IMR-90 (cell line): ENCODE measurements at regions not wholly inside any gene's neighbourhood (a gene's known extent, or its start where the extent isn't known, plus 50 kb on each side); places are given as distances from the start of the nearest gene placed in this dataset.

Experiments
- ATAC-seq: fragments of 200-7000 bp; cut with Tn5 transposase; 2 replicates; pipeline ENCODE4 v1.9.1; 2020; ENCODE audit warnings: low read depth, mild to moderate bottlenecking, moderate library complexity
- BruUV-seq: library from RNA; stranded (reverse); fragments of 400-500 nt; replicated peaks from 2 replicates; lab custom pipeline; 2021; lab: Mats Ljungman, UMichigan
- CTCF ChIA-PET: fragments of 300-600 bp; formaldehyde crosslinking; extraction: SDS; loops from one replicate; lab custom pipeline; 2021; ENCODE audit warnings: antibody characterized with exemption; lab: Yijun Ruan, JAX
- POLR2A ChIA-PET: fragments of 300-600 bp; sonication (Branson Sonifier 250); formaldehyde crosslinking; loops from one replicate; lab custom pipeline; 2022; ENCODE audit warnings: antibody characterized with exemption; ENCODE audit not compliant: unreplicated experiment; lab: Charles Lee
- DNase-seq: peaks from one replicate; pipeline ENCODE4 v3.0.0; 2013
- H2AFZ ChIP-seq: replicated peaks from 2 replicates; pipeline ENCODE3; 2013; ENCODE audit warnings: low read length, mild to moderate bottlenecking; ENCODE audit not compliant: poor library complexity
- H2AK5ac ChIP-seq: 2 replicates; pipeline ENCODE4 v1.6.1; 2013; ENCODE audit warnings: low read depth, low read length, inconsistent platforms
- H2AK9ac ChIP-seq: replicated peaks from 2 replicates; pipeline ENCODE3; 2013; ENCODE audit warnings: mild to moderate bottlenecking, low read depth, low read length, moderate library complexity; ENCODE audit not compliant: poor library complexity
- H2BK120ac ChIP-seq: 2 replicates; pipeline ENCODE4 v1.6.1; 2013; ENCODE audit warnings: low read depth, low read length, inconsistent platforms
- H2BK15ac ChIP-seq: 3 replicates; pipeline ENCODE4 v1.6.1; 2013; ENCODE audit warnings: low read depth, low read length, inconsistent platforms
- H2BK20ac ChIP-seq: 2 replicates; pipeline ENCODE4 v1.6.1; 2013; ENCODE audit warnings: low read depth, mild to moderate bottlenecking, inconsistent platforms, low read length, moderate library complexity
- H2BK5ac ChIP-seq: 2 replicates; pipeline ENCODE4 v1.6.1; 2013; ENCODE audit warnings: mild to moderate bottlenecking, low read depth, low read length, inconsistent platforms; ENCODE audit not compliant: poor library complexity, severe bottlenecking
- H3K14ac ChIP-seq: replicated peaks from 2 replicates; pipeline ENCODE4 v1.6.1; 2013; ENCODE audit warnings: low read depth, low read length, inconsistent platforms
- H3K18ac ChIP-seq: 2 replicates; pipeline ENCODE4 v1.6.1; 2013; ENCODE audit warnings: low read depth, low read length, control low read depth
- H3K23ac ChIP-seq: 2 replicates; pipeline ENCODE4 v1.6.1; 2013; ENCODE audit warnings: low read depth, low read length, inconsistent platforms
- H3K27ac ChIP-seq: 2 replicates; pipeline ENCODE4 v1.5.1; 2013; ENCODE audit warnings: mild to moderate bottlenecking, control low read depth, low read length; ENCODE audit not compliant: insufficient read depth
- H3K27me3 ChIP-seq: 2 replicates; pipeline ENCODE4 v1.6.1; 2013; ENCODE audit warnings: low read length; ENCODE audit not compliant: control insufficient read depth, insufficient read depth
- H3K36me3 ChIP-seq: 2 replicates; pipeline ENCODE4 v1.6.1; 2013; ENCODE audit warnings: low read length, mixed read lengths; ENCODE audit not compliant: control insufficient read depth, insufficient read depth
- H3K4ac ChIP-seq: 2 replicates; pipeline ENCODE4 v1.6.1; 2013; ENCODE audit warnings: low read depth, low read length, inconsistent platforms
- H3K4me1 ChIP-seq: 2 replicates; pipeline ENCODE4 v1.6.1; 2013; ENCODE audit warnings: low read length, mixed read lengths; ENCODE audit not compliant: control insufficient read depth, insufficient read depth
- H3K4me2 ChIP-seq: 2 replicates; pipeline ENCODE4 v1.6.1; 2013; ENCODE audit warnings: low read depth, mild to moderate bottlenecking, control low read depth, low read length, moderate library complexity
- H3K4me3 ChIP-seq: 2 replicates; pipeline ENCODE4 v1.5.1; 2013; ENCODE audit warnings: low read depth, mild to moderate bottlenecking, control low read depth, low read length, moderate library complexity; ENCODE audit not compliant: insufficient read depth
- H3K56ac ChIP-seq: 2 replicates; pipeline ENCODE4 v1.6.1; 2013; ENCODE audit warnings: low read length, inconsistent platforms; ENCODE audit not compliant: insufficient read depth; ENCODE audit errors: extremely low read depth
- H3K79me1 ChIP-seq, 2 experiments: 2 replicates each; pipeline ENCODE4 v1.6.1; 2013; ENCODE audit warnings: low read length in 2 of 2, inconsistent platforms in 1 of 2, low read depth in 1 of 2
- H3K9ac ChIP-seq: 2 replicates; pipeline ENCODE4 v1.6.1; 2013; ENCODE audit warnings: low read depth, low read length, control low read depth
- H3K9me1 ChIP-seq: 2 replicates; pipeline ENCODE4 v1.6.1; 2013; ENCODE audit warnings: low read length, inconsistent platforms; ENCODE audit not compliant: insufficient read depth
- H3K9me3 ChIP-seq: 2 replicates; pipeline ENCODE4 v1.6.1; 2013; ENCODE audit warnings: low read length; ENCODE audit not compliant: control insufficient read depth, insufficient read depth
- H4K20me1 ChIP-seq: 2 replicates; pipeline ENCODE4 v1.6.1; 2013; ENCODE audit warnings: low read length, inconsistent platforms; ENCODE audit not compliant: insufficient read depth
- H4K5ac ChIP-seq: 2 replicates; pipeline ENCODE4 v1.6.1; 2013; ENCODE audit warnings: mild to moderate bottlenecking, low read depth, low read length, control low read depth
- H4K8ac ChIP-seq, 2 experiments: 2 replicates each; pipeline ENCODE4 v1.6.1; 2013; ENCODE audit warnings: low read depth in 2 of 2, low read length in 2 of 2, control low read depth in 1 of 2, inconsistent platforms in 1 of 2
- H4K91ac ChIP-seq: 2 replicates; pipeline ENCODE4 v1.6.1; 2013; ENCODE audit warnings: low read depth, low read length, inconsistent platforms; ENCODE audit not compliant: insufficient read depth
- CEBPB ChIP-seq: IDR thresholded peaks from 2 replicates; pipeline ENCODE4 v1.6.1; 2012; ENCODE audit warnings: low read depth, low read length, improper control_type of control experiment
- FOS ChIP-seq: fragments of 150-350 bp; IDR thresholded peaks from 2 replicates; pipeline ENCODE4 v1.6.1; 2016; ENCODE audit warnings: low read depth, low read length
- MAZ ChIP-seq: IDR thresholded peaks from 2 replicates; pipeline ENCODE4 v1.6.1; 2012; ENCODE audit warnings: low read depth, mild to moderate bottlenecking, low read length, improper control_type of control experiment, moderate library complexity, borderline replicate concordance
- MXI1 ChIP-seq: IDR thresholded peaks from 2 replicates; pipeline ENCODE4 v1.6.1; 2012; ENCODE audit warnings: low read depth, mild to moderate bottlenecking, low read length, moderate library complexity, borderline replicate concordance
- NFE2L2 ChIP-seq: fragments of 150-350 bp; IDR thresholded peaks from 2 replicates; pipeline ENCODE4 v1.6.1; 2016; ENCODE audit warnings: low read depth, mild to moderate bottlenecking, low read length
- RAD21 ChIP-seq: IDR thresholded peaks from 2 replicates; pipeline ENCODE4 v1.6.1; 2012; ENCODE audit warnings: low read length, improper control_type of control experiment
- RCOR1 ChIP-seq: IDR thresholded peaks from 2 replicates; pipeline ENCODE4 v1.6.1; 2012; ENCODE audit warnings: mild to moderate bottlenecking, low read length, improper control_type of control experiment; ENCODE audit not compliant: insufficient replicate concordance
- RFX5 ChIP-seq: IDR thresholded peaks from 2 replicates; pipeline ENCODE4 v1.8.0; 2012; ENCODE audit warnings: low read depth, mild to moderate bottlenecking, low read length, moderate library complexity
- SMC3 ChIP-seq: fragments of 150-350 bp; IDR thresholded peaks from 2 replicates; pipeline ENCODE4 v1.6.1; 2016; ENCODE audit warnings: low read depth, mild to moderate bottlenecking, antibody characterized with exemption, low read length, moderate library complexity
- WGBS, 2 experiments: methylation state at CpG; one replicate each; pipeline versions ENCODE4 v1.1.5 to v1.1.7; 2013; ENCODE audit warnings: missing lambda C conversion rate in 2 of 2; ENCODE audit not compliant: insufficient read length in 1 of 2; ENCODE audit errors: extremely low coverage in 2 of 2; 5-methylcytosine and 5-hydroxymethylcytosine counted together
- dilution Hi-C: fragments of 300-500 bp; cut with HindIII; formaldehyde crosslinking; loops from one replicate; pipeline ENCODE4 v1.14.3; 2018; ENCODE audit warnings: low sequenced_read_pairs; ENCODE audit not compliant: unreplicated experiment
- in situ Hi-C: fragments of 300-500 bp; cut with MboI; formaldehyde crosslinking; loops from 3 replicates; pipeline ENCODE4 v1.14.3; 2019; ENCODE audit warnings: low sequenced_read_pairs, inconsistent platforms, mixed read lengths
- intact Hi-C: fragments of 100-400 bp; cut with micrococcal nuclease; formaldehyde crosslinking; loops from 2 replicates; pipeline ENCODE4 v1.10.0; 2022
- TF ChIP-seq, protein P1 (sequence below): conservative IDR thresholded peaks from 2 replicates; pipeline ENCODE4 v1.5.1; 2012; ENCODE audit warnings: mild to moderate bottlenecking, low read depth, low read length, improper control_type of control experiment
- TF ChIP-seq, protein P2 (sequence below): fragments of 150-350 bp; IDR thresholded peaks from 2 replicates; pipeline ENCODE4 v1.6.1; 2017; ENCODE audit warnings: mild to moderate bottlenecking, antibody characterized with exemption, low read length, low read depth

DNA sequence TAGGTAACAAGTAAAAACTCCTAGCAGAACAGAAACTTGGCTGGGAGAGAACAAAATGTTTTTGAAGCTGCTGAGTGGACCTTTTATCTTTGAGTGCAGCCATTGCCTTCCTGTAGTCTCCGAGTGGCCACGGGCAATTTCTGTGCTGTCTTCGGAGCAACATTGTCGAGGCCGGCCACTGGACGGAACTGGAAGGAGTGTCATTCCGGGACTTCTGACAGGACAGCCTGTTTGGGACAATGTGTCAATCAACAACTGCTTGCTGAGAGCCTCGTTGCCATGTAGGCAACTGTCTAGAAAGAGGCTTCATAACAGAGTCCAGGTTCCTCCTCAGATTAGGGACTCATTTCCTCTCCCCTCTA lies 96.2 kb upstream of the CDYL2 start:
- H3K4me3 ChIP-seq = no peak overlapping the region
- no peak overlapping the region for H3K23ac ChIP-seq
- no peak overlapping the region for H2BK15ac ChIP-seq
- dilution Hi-C loops (no loop called here), in situ Hi-C loops (no loop called here), intact Hi-C loops (no loop called here)
- peak overlapping the region; percentile 3; the same call in 1 of the 2 replicates for H3K27ac ChIP-seq
- no peak overlapping the region for H3K9ac ChIP-seq
- CTCF ChIA-PET = no interaction called here
- no peaks in the 10 kb centered on the region for H4K20me1 ChIP-seq
- no peak overlapping the region; the same call in 1 of the 2 replicates for H3K4me2 ChIP-seq
- H3K56ac ChIP-seq = no peak overlapping the region
- no peak overlapping the region for H3K14ac ChIP-seq
- H3K4me1 ChIP-seq = peaks cover 7% of the 10 kb centered on the region
- peak overlapping the region; percentile 50; the same call in 1 of the 2 replicates for H3K4ac ChIP-seq
- TF ChIP-seq RAD21 (no peak), MXI1 (no peak), FOS (no peak), NFE2L2 (no peak), SMC3 (no peak), RCOR1 (no peak), RFX5 (no peak), CEBPB (no peak), MAZ (no peak)
- TF ChIP-seq, protein P1, sequence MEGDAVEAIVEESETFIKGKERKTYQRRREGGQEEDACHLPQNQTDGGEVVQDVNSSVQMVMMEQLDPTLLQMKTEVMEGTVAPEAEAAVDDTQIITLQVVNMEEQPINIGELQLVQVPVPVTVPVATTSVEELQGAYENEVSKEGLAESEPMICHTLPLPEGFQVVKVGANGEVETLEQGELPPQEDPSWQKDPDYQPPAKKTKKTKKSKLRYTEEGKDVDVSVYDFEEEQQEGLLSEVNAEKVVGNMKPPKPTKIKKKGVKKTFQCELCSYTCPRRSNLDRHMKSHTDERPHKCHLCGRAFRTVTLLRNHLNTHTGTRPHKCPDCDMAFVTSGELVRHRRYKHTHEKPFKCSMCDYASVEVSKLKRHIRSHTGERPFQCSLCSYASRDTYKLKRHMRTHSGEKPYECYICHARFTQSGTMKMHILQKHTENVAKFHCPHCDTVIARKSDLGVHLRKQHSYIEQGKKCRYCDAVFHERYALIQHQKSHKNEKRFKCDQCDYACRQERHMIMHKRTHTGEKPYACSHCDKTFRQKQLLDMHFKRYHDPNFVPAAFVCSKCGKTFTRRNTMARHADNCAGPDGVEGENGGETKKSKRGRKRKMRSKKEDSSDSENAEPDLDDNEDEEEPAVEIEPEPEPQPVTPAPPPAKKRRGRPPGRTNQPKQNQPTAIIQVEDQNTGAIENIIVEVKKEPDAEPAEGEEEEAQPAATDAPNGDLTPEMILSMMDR = no peak
- TF ChIP-seq, protein P2, sequence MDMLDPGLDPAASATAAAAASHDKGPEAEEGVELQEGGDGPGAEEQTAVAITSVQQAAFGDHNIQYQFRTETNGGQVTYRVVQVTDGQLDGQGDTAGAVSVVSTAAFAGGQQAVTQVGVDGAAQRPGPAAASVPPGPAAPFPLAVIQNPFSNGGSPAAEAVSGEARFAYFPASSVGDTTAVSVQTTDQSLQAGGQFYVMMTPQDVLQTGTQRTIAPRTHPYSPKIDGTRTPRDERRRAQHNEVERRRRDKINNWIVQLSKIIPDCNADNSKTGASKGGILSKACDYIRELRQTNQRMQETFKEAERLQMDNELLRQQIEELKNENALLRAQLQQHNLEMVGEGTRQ = no peak
- no peaks in the 10 kb centered on the region for H3K27me3 ChIP-seq
- no peaks in the 10 kb centered on the region for H3K79me1 ChIP-seq
- WGBS, 2 experiments = 100% methylated on average over 7 of the region's 8 CpGs; no CpG with 5 or more reads in 1 of the 2 experiments
- H2AK5ac ChIP-seq = peak overlapping the region; percentile 34; the same call in 1 of the 2 replicates
- H3K9me3 ChIP-seq = no peaks in the 10 kb centered on the region
- peak overlapping the region; percentile 33 for H2AFZ ChIP-seq
- H3K9me1 ChIP-seq = 0 out of 2 replicates have a peak, but pooled peaks cover 6% of the 10 kb centered on the region
- POLR2A ChIA-PET = no interaction called here
- no peak overlapping the region for H2BK120ac ChIP-seq
- no peak overlapping the region; the same call in 1 of the 2 replicates for H2BK20ac ChIP-seq
- no peak overlapping the region for H2AK9ac ChIP-seq
- peak overlapping the region; percentile 45 for H4K5ac ChIP-seq
- ATAC-seq (no peak), DNase-seq (no peak)
- H4K8ac ChIP-seq = peak overlapping the region in 1 of 2 experiments; percentile 14; a peak in 2 of 4 replicates
- H3K36me3 ChIP-seq = no peaks in the 10 kb centered on the region
- H2BK5ac ChIP-seq = no peak overlapping the region
- peak overlapping the region; percentile 15; the same call in 1 of the 2 replicates for H4K91ac ChIP-seq
- H3K18ac ChIP-seq = 0 out of 2 replicates have a peak overlapping the region, but pooled peaks have one; percentile 16
- no TSS peak for BruUV-seq
